WERI-Rb-1 (cell line): ENCODE measurements at regions not wholly inside any gene's neighbourhood (a gene's known extent, or its start where the extent isn't known, plus 50 kb on each side); places are given as distances from the start of the nearest gene placed in this dataset.

Source experiments
- DNase-seq: peaks from one replicate; pipeline ENCODE4 v3.0.0-alpha.2; 2020
- H3K27ac ChIP-seq: fragments of 250-450 bp; sonication (Bioruptor Pico); 2 replicates; pipeline ENCODE4 v1.5.1; 2020; ENCODE audit warnings: mild to moderate bottlenecking, moderate library complexity
- H3K27me3 ChIP-seq: fragments of 250-450 bp; sonication (Bioruptor Pico); 2 replicates; pipeline ENCODE4 v1.5.1; 2021; ENCODE audit warnings: mild to moderate bottlenecking, low read depth, moderate library complexity; ENCODE audit not compliant: insufficient read depth, severe bottlenecking
- H3K36me3 ChIP-seq: fragments of 250-450 bp; sonication (Bioruptor Pico); 2 replicates; pipeline ENCODE4 v1.5.1; 2020; ENCODE audit warnings: mild to moderate bottlenecking, moderate library complexity
- H3K4me3 ChIP-seq: 2 replicates; pipeline ENCODE4 v1.5.1; 2011; ENCODE audit warnings: low read depth, mild to moderate bottlenecking, control low read depth, low read length
- H3K9me3 ChIP-seq: fragments of 250-450 bp; sonication (Bioruptor Pico); 2 replicates; pipeline ENCODE4 v1.5.1; 2021; ENCODE audit warnings: mild to moderate bottlenecking, moderate library complexity; ENCODE audit not compliant: severe bottlenecking
- TF ChIP-seq, protein P1 (sequence below): IDR thresholded peaks from 2 replicates; pipeline ENCODE4 v1.5.1; 2011; ENCODE audit warnings: low read depth, mild to moderate bottlenecking, control low read depth, inconsistent platforms, low read length

DNA sequence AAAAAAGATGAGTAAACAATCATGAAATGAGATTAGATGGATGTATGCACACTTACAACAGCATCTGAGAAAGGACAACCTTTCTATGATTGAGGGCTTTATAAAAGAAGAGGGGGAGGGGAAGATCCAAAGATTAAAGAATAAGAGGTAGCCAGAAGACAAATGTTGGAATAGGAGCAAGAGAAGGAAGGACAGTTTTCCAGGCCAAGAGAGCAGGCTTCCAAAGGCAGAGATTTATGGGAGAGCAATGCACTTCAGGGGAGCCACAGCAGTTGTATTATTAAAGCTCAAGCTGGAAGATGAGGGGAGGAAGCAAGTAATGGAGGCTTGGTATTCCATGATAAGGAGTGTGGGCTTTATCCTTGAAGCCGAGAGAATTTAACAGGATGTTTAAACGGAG is 110.3 kb upstream of the PTPN13 start:
- no peaks in the 10 kb centered on the region for H3K9me3 ChIP-seq
- TF ChIP-seq, protein P1, sequence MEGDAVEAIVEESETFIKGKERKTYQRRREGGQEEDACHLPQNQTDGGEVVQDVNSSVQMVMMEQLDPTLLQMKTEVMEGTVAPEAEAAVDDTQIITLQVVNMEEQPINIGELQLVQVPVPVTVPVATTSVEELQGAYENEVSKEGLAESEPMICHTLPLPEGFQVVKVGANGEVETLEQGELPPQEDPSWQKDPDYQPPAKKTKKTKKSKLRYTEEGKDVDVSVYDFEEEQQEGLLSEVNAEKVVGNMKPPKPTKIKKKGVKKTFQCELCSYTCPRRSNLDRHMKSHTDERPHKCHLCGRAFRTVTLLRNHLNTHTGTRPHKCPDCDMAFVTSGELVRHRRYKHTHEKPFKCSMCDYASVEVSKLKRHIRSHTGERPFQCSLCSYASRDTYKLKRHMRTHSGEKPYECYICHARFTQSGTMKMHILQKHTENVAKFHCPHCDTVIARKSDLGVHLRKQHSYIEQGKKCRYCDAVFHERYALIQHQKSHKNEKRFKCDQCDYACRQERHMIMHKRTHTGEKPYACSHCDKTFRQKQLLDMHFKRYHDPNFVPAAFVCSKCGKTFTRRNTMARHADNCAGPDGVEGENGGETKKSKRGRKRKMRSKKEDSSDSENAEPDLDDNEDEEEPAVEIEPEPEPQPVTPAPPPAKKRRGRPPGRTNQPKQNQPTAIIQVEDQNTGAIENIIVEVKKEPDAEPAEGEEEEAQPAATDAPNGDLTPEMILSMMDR, result no peak
- H3K27me3 ChIP-seq, result no peaks in the 10 kb centered on the region
- DNase-seq, result no peak
- no peak overlapping the region for H3K27ac ChIP-seq
- no peak overlapping the region for H3K4me3 ChIP-seq
- no peaks in the 10 kb centered on the region for H3K36me3 ChIP-seq

DNA sequence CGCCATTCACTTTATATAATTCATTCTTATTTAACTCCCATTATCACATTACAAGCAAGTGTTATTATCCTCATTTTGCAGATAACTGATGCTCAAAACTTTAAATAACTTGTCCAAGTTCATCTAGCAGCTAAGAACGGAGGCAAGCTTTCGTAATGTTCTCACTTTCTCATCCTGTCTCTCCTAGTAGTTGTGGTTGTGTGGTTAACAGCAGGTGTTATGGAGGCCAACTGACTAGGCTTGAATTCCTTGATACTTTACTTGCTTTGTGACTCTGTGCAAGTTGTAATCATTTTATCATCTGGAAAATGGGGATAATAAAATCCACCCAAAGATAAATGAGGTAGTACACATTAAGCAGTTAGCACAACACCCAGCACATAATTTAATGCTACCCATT is 109.9 kb upstream of the PTPN13 start:
- H3K36me3 ChIP-seq, result no peaks in the 10 kb centered on the region
- no peak overlapping the region for H3K27ac ChIP-seq
- TF ChIP-seq, protein P1, result no peak
- H3K9me3 ChIP-seq, result no peaks in the 10 kb centered on the region
- no peaks in the 10 kb centered on the region for H3K27me3 ChIP-seq
- no peak overlapping the region for H3K4me3 ChIP-seq
- DNase-seq, result no peak

DNA sequence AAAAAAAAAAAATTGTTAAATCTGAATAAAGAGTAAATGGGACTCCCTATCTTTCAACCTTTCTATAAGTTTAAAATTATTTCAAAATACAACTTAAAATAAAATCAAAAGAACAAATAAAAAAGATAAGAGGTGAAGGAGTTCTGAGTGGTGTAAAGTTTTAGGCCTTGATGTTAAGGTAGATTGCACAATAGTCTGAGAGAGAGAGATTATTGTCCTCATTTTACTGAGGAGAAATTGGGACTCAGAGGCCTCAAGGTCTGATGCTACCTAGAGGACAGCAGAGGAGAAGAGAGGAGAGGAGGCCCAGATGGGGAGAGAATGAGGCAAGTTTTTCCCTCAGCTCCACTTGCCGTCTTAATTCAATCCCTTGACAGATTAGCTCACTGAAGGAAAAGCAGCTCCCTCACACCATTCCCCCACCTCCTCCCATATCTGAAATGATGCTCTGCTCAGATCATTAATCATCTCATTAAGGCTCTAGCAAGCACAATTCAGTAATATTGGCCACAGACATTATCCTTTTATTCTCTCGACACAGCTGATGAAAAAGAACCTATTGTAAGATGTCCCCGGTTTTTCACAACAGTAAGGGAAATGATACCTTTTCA is 106.3 kb upstream of the PTPN13 start:
- DNase-seq, result no peak
- TF ChIP-seq, protein P1, result no peak
- H3K27me3 ChIP-seq, result no peaks in the 10 kb centered on the region

DNA sequence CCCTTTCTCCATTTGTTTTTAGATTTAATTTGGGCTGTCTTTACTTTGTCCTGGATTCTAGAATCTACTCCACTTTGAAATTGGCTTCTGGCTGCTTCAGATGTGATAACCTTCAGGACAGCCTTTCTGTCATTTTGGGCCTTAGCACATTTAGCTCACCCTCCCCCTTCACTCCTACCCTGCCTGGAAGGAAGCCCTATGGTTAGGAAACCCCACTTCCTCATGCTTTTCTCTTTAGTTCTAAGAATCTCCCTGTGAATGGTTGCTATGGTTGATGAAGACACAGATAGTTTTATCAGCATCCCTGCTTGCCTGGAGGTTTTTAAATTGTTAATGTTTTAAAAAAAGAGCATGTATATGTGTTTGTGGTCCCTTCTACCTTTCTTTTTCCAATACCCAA is 100.7 kb upstream of the PTPN13 start:
- Histone ChIP-seq H3K9me3 (no peaks in the 10 kb centered on the region), H3K27ac (no peak overlapping the region), H3K36me3 (no peaks in the 10 kb centered on the region), H3K4me3 (no peak overlapping the region), H3K27me3 (no peaks in the 10 kb centered on the region)
- DNase-seq, result no peak
- TF ChIP-seq, protein P1, result no peak

More for the DNA sequence above, 106.3 kb upstream of the PTPN13 start:
- Histone ChIP-seq H3K4me3 (no peak overlapping the region), H3K9me3 (no peaks in the 10 kb centered on the region), H3K27ac (no peak overlapping the region), H3K36me3 (no peaks in the 10 kb centered on the region)

DNA sequence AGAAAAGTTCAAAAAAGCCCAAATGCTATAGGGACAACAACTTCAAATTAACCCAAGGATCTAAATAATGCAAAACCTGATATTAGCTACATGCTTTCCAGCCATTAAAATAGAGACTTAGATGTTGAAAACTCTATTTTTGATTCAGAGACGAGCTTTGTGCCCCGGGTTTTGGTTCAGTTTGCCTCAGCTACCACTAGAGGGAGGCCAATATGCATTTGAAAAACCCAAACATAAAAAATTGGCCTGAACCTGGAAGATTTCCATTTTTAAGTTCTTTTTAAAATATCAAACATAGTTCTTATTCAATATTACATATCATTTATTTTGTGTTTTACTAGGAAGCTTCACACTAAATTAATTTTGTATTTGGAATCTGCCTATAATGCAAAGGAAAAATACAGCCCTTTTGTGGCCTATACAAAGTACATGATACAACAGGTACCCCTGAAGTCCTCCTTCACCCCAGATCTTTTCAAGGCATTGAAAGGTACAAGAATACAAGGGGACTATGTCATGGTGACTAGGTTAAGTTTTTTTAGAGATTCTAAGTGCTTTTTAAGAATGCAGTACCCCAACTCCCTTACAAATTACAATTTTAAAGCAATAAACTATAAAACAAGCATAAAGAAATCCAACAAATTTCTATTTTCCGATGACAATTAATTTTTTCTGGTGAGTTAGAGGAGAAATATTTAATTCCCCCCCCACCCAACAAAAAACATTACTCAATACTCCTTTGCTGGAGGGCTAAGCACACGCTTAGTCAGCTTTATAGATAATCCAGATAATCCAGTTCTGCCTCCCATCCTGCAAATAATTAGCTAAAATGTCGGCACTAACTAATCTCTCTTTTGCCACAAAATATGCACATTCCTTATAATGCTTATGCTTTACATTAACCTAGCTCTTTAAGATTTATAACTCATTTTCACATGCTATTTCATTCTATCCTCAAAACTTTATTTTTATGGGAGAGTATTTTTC is 97.7 kb upstream of the PTPN13 start:
- H3K27me3 ChIP-seq, result no peaks in the 10 kb centered on the region
- H3K4me3 ChIP-seq, result no peak overlapping the region
- no peaks in the 10 kb centered on the region for H3K36me3 ChIP-seq
- TF ChIP-seq, protein P1, result peak; percentile 51
- H3K27ac ChIP-seq, result peak overlapping the region; percentile 25; the same call in 1 of the 2 replicates
- DNase-seq, result peak; percentile 23
- H3K9me3 ChIP-seq, result no peaks in the 10 kb centered on the region
